ENCODE measurements at regions not wholly inside any gene's neighbourhood (a gene's known extent, or its start where the extent isn't known, plus 50 kb on each side); places are given as distances from the start of the nearest gene placed in this dataset.
A peak's percentile ranks its signal among the peaks of the same experiment; 100 is the strongest.

DNA sequence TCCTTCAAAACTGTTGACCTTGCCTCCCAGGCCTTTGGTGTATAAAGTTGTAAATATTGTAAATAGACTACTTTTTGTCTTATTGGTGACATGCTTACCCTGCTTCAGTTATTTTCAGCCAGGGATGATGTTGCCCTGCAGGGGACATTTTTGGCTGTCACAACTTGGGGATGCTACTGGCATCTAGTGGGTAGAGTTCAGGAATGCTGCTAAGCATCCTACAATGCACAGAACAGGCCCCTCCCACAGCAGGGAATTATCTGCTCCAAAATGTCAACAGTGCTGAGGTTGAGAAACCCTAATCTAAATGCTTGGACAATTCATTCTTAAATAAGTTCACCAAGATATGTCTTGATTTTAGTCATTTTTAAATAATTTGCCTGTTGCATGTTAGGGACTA lies 459.8 kb downstream of the PMP22 start:
- no peak for DNase-seq

DNA sequence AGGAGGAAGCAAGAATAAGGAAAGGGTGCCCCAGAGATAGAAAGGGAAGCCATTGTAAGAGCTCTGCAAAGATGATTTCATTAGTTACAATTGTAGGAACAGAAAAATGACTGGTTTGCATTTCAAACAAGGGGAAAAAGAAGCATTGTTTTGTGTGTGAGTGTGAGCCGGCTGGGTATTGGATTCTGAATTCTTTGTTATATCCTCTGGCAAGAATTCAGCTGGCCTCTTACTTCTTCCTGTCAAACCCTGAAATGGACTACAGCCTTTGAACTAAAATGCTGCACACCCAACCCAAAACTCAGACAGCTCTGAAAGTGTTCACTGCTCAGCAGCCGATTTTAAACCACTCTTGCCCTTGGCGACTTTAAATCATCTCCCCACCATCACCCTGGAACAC lies 461.3 kb downstream of the PMP22 start:
- DNase-seq = peak; percentile 26

DNA sequence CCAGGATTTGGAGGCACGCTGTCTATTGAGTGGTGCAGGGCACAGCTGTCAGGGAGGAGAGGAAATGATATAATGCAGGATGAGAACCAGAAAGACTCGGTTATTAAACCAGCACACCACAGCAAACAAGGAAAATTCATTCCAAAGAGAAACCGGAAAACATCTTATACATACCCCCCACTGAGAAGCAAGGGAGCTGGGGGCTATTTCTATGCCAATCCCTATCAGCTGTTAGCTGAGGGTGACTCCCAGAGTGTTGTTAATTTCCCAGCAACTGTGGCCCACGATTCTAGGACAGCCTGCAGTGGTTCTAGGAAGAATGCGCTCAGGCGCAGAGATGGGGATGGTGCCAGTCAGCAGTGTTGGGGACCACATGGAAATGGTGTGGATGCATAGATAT lies 467.3 kb downstream of the PMP22 start:
- DNase-seq = no peak

DNA sequence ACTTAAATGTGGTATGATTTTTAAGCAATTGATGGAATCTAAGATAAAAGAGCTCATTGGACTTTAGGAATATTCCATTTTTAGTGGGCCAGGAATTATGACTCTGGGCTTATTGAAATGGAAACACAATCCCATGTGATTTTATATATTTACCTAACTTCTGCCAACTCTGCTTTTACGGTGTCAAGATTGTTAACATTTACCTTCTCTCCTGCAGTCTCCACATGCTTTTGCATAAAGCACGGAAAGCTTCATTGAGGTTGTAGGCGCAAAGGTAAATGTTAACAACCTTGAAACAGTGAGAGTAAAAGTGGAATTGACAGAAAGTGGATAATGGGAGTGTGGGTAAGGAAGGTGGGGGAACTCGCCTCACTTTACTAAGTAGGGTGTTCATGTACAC lies 468.1 kb downstream of the PMP22 start:
- no peak for DNase-seq

DNA sequence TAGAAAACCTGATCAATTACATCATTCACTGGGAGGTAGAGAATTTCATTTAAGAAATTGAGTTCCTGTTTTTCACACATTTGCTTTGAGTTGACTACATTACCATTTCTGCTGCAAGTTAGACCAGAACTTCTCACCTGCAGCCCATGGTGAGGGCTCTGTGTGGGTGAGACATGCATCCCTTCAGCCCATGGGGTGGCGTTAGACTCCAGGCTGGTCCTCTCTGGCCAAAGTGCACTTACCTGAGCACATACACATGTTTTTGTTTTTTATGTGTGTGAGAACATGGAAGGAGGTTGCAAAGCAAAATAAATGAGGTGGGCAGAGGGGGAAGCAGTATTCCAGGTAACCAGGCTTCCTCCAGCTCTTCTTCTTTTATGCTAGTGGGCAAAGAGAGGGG lies 470.2 kb downstream of the PMP22 start:
- DNase-seq = no peak

DNA sequence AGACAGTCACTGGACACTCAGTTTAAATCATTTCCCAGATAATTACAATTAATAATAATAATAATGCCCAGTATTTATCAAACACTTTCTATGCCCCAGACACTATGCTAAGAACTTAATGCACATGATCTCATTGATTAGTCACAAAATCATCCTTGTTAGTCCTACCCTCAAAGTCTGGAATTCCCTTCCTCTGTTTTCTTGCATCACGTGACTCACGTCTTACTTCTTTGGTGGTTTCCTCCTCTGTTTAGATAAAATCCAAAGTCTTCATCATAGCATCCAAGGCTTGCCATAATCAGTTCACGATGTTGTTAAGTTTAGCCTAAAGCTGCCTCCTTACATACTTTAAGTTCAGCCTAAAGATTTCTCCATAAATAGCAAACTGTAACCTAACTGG lies 471.9 kb downstream of the PMP22 start:
- no peak for DNase-seq

DNA sequence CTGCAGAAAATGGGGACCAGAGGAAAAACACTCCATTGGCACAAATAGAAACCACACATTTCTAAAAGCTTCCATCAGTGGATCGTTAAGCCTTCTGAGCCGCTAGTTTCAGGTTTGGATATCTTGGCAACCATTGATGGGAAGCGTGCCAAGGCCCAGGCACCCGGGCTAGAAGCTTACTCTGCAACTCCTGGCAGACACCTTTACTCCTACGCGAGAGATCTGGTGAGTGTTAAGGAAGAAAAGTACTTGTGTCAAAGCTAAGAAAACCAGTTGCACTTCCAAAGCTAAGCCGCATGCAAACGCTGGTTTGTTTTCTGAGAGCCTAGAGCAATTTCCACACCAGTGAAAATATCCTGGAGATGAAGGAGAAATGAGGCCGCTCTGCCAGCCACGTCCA lies 472.4 kb downstream of the PMP22 start:
- peak; percentile 47 for DNase-seq

DNA sequence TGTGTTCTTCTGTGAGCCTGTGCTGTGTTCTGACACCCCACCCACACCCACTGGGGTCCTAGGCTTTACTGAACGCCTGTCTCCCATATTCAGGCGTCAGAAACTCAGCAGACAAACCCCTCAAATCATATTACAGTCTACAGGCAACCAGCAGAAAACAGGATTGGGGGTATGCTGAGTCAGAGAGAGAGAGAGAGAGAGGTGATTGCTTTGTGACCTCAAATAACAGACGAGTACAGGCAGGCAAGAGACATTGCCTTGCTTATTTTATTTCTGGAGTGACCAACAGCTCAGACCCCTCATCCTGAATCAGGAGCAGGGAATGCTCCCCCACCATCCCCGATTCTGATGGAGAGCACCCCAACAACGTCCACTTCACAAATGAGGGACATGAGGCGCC lies 473.9 kb downstream of the PMP22 start:
- no peak for DNase-seq

DNA sequence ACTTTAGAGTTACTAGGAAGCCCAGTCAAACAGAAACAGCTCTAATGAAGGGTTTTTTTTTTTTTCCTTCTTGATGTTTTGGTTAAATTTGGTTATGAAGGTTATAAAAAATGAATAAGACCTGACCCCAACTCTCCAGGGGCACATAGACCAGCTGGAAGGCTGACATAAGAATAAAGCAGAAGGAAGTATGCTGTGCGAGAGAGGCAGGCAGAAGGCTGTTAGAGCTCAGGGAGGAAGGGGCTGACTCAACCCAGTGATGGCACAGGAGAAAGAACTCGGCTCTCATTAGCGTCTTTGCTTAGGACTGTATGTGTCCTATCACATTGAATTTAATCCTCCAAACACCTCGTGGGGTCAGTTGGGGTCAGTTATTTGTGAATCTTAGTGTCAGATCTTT lies 474.6 kb downstream of the PMP22 start:
- DNase-seq = no peak

DNA sequence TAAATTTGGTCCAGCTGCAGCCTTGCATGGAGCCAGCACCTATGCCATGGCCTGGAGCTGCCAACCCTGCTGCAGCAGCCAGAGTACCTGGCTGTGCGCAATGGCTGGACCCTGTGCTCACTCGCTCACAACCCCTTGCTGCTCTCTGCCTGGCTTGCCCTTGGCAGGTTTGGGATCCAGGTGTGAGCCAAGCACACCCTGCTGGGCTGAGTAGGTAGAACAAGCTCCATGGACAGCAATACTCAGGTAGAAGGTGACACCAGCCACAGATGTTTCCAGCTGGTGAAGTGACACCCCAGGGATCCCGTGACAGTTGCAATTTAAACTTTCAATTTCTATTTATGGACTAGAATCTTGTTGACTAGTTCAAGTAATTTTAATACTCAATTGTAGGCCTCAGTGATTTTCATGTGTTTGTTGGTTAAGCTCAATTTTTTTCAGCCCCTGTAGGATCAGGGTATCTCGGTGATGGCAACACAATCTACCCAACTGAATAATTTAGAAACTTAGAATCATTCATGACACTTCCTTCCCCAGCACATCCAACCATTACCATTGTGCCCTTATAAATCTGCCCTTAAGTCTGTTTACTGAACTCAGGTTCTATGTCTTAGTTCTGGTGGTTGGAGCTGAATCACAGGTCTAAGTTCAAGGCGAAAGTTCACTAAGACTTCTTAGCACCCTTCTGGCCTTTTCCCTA lies 480.0 kb downstream of the PMP22 start:
- DNase-seq = no peak

DNA sequence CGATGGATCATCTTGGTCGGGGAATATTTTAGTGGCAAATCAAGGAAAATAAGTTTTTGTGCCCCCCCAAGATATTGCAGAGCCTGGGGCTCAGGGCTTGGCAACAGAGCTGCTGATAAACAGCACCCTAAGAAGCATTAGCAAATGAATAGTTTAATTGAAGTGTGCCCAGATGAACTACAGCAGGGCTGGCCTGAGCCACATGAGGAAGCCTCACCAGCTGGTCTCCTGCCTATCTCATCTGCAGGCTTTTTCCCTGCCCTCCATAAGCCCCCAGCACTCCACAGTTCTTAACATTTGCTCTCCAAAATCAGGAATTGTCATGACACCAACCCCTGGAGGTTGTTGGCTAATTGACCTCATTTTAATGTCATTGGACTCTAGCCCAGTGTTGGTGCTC lies 480.2 kb downstream of the HS3ST3B1 start:
- DNase-seq = no peak

DNA sequence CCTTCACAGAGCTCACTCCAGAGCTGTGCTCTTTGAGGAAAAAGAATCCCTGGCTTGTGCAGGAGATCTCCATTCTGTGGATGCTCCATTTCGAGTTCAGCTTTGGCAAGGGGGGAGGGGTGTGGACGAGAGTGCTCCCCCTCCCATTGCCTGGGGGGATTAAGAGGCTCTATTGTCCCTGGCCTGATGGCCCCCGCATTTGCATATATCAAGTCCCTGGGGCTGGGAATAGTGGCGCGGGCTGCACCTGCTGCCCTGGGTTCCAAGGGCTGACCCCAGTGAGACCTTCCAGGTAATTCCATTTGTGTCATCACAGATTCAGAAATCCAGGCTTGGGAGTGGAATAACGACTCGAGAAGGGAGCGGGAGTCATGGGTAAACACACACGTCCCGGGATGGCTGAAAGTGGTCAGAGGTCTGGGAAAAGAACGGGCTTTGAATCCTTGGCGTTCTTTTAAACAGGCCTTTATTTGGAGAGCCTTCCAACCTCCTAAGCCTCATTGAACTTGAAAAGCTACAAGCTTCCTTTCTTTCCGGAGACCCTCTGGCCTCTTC lies 479.3 kb downstream of the HS3ST3B1 start:
- DNase-seq = no peak

DNA sequence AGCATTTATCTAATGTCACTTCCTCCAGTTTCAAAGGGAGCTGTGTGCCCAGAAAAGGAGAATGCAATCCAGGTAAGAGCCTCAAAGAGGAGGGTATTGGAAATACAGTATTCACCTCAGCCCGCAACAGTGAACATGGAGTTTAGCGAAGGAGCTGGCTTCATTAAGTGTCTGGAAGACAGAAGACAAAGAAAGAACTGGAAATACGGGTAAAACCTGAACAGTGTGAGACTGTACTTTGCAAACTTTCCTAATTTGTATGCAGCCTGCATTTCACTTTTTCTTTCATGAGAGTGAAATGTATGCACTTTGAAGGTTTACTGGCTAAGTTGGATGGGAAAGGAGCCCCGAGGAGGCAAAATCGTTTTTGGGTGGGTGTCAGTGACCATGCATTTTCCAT lies 478.4 kb downstream of the HS3ST3B1 start:
- DNase-seq = no peak

DNA sequence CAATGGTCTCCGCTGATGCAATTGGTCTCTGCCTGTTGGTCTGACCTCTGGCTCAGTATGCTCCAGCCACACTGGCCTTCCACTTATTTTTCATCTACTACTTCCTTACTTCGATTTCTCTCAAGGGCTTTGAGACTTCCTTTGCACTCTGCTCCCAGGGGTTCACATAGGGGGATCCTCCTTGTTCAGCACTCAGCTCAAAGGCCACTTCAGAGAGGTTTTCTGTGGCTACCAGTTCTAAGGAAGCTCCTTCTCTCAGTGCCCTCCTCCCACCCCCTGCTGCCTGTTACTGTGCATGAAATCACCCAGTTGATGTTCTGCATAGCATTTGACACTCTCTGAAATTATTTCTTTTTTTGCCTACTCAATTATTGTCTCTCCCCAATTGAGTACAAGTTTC lies 476.4 kb downstream of the HS3ST3B1 start:
- DNase-seq = no peak

DNA sequence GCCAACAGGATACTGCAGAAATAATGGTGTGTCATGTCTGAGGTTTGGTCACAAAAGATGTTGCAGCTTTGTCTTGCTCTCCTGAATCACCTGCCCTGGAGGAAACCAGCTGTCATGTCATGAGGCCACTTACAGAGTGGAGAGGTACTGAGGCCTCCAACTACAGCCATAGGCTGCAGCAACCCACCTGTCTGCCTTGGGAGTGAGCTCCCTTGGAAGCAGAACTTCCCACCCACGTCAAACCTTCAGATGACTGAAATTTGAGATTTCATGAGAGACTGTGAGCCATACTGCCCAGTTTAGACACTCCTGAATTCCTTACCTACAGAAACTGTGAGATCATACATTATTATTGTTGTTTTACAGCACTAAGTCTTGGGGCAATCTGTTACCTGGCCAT lies 475.9 kb downstream of the HS3ST3B1 start:
- DNase-seq = no peak

DNA sequence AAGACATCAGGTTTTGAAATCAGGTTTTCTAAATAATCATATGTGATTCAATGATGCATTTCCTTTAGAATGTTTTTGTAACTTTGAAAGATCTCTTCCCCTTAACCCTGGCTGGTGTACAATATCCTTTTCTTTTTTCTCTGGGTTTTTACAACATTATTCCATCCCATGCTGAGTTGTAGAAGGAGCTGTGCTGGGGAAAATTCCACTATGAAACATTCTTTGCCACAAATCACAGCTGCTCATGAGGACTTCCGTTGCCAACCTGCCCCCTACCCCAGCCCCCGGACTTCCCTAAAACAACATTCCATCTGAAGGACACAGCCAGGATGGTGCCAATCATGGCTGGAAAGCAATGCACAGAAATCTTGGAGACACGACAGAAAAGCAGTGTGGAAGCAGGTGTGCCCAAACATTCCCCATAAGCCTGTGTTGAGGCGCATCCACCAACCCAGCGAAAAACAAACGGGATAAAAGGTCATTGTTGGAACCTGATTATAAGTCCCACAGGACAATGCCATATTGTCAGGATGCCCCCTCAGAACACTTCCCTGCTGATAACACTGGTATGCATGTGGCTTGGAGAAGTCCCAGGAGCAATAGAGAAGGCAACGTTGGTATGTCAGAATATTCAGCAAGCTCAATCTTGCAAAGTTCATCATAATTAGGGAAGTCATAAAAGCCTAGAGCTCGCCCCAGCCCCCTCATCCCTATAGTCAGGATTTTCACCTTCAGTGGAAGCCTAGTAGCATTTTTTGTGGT lies 475.0 kb downstream of the HS3ST3B1 start:
- DNase-seq = peak; percentile 29

DNA sequence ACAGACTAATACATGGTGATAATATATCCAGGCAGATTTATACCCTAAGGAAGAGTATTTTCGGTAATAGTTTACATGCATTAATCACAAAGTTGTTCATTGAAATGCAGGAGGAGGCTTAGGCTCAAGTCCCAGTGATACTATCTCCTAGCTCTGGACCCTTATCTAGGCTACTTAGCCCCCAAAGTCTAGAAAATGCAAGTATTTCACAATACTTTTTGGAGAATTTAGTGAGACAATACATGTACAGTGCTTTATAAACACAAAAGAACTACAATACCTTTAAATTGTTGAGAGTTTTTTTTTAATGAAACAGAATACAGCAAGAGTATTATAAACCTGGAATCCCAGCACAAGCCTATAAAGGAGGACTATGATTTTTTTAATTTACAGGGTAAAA lies 473.9 kb downstream of the HS3ST3B1 start:
- DNase-seq = no peak

DNA sequence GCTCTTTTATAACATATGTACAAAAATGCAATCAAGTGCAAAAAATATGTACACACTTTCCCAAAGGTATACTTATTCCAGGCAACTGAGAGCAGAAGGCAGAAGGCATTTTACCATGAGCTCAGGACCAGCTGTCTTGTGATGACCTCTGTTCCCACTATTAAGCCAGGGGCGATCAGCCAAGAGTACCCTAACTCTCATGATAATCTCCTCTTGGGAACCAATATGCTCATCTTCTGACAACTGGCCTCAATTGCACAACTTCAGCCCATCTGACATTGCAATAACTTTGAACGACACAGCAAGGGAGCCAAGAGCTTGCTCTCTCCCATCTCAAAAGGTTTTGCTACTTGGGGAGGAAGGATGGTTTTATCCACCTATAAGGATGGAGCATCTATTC lies 471.9 kb downstream of the HS3ST3B1 start:
- DNase-seq = no peak

DNA sequence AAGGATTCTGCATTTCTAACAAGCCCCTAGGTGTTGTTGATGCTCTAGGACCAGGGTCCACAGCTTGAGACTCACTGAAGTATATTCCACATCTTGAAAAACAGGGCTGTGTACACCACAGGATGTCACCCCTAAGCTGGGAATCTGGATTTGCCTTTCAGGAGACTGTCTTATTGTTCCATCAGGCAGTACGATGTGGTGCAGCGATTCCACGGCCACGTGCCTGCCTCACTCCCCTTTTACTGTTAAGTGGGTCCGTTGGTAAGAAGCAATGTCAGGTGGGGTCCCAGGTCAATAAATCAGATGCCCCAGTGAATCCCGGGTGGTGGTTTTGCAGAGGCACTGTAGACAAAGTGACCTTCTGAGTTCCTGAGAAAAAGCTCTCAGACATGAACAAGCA lies 470.7 kb downstream of the HS3ST3B1 start:
- no peak for DNase-seq

DNA sequence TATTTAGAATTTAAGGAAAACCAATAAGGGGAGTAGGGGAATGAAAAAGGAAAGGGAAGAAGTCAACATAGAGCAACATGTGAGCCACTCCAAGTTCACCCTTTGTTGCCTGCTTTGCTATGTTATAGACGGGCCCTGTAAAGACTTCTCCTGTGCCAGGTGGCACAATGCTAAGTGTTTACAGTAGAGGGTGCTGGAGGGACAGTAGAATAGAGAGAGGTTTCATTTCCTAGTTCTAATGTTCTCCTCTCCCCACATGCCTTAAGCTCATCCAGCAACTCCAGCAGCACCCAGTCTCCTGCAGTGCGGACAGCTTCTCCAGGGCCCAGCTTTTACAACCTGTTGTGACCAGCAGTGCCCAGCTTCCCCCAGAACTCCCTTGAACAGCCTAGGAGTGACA lies 468.0 kb downstream of the HS3ST3B1 start:
- no peak for DNase-seq

DNA sequence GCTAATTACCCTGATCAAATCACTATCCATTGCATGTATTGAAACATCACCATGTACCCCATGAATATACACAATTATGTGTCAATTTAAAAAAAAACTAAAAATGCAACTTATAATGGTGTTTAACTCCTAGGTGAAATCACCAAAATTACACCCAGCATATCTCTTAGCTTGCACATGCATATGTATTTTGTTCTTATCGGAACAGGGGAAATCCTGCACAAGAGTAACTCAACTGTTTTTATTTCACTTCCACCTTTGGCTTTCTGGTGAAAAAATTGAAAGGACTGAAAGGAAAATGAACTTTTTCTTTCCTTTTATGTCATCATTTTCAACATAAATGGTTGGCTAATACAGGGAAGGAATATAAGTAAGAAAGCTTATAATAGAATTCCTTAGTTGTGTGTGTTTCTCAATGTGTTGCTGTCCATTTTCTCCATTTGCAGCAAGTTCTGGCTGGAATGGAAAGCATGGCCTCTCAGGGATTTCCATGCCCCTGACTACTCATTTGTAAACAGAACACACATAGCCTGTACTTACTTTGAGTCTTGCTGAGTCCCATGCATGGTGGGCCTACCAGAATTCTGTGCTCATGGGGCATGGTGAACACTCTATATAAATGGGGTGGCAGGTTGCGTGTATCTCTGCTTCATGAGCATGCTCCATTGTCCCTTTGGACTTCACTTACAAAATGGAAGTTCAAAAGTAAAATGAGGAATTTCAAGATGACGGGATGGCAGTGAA lies 462.0 kb downstream of the HS3ST3B1 start:
- no peak for DNase-seq

DNA sequence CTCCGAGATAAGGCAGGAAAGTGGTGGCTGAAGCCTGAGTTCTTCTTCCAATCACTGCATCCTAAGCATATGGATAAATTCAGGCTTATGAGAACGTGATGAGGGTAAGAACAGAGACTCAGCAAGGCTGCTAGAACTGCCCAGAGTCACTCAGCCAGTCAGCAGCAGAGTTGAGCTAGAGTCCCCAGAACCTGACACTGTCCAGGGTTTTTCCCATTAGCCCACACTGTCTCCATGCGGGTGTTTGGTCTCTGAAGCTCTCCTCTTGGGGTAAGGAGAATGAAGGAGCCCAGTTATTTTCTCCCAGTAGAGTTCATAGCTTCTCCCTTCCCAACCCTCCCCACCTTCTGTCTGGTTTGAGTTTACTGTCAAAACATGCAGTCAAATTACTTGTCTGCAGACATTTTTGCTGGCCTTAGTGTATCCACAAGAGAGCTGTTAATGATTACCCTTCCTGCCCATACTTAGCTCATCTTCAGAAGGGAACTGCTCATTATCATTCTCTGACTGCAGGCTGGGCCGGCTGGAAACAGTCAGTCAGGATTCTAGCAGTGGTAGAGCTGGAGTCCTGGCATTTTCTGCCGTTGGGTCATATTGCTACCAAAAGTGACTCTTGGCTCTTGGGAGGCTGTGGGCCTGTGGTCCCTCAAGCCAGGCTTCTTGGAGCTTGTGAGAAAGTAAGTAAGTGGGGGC lies 460.0 kb downstream of the HS3ST3B1 start:
- DNase-seq = no peak

DNA sequence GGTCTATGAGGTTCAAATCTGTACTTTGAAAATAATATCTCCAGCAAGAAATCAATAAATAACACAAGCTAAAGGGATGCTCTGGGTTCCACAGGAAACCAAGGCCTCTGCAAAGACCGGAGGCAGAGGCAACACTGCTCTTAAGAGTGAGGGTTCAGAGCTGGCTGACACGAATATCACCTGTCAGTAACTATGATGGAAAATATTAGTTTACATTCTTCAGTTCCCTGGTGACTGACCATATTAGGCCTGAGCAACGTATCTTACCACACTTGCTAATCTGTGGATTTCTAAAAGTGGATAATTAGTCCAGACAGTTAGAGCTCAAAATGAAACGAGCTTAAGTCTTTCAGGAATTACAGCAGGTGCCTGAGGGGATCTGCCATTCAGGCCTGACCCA lies 459.3 kb downstream of the HS3ST3B1 start:
- DNase-seq = no peak

All from right hindlimb (tissue), 1 donor.